ENCODE measurements at regions not wholly inside any gene's neighbourhood (a gene's known extent, or its start where the extent isn't known, plus 50 kb on each side); places are given as distances from the start of the nearest gene placed in this dataset.

- Histone ChIP-seq H3K27ac (ENCODE audit: poor library complexity, severe bottlenecking) (no peak overlapping the region), H3K36me3 (ENCODE audit: low read depth) (no peaks in the 10 kb centered on the region), H3K4me3 (ENCODE audit: severe bottlenecking) (no peak overlapping the region), H3K9me3 (ENCODE audit: severe bottlenecking) (no peaks in the 10 kb centered on the region), H3K4me1 (ENCODE audit: insufficient read depth, poor library complexity, severe bottlenecking) (peaks cover 3% of the 10 kb centered on the region), H3K27me3 (ENCODE audit: insufficient read depth, poor library complexity, severe bottlenecking) (no peaks in the 10 kb centered on the region)
- ATAC-seq (ENCODE audit: low read depth): no peak
- TF ChIP-seq, protein P1, sequence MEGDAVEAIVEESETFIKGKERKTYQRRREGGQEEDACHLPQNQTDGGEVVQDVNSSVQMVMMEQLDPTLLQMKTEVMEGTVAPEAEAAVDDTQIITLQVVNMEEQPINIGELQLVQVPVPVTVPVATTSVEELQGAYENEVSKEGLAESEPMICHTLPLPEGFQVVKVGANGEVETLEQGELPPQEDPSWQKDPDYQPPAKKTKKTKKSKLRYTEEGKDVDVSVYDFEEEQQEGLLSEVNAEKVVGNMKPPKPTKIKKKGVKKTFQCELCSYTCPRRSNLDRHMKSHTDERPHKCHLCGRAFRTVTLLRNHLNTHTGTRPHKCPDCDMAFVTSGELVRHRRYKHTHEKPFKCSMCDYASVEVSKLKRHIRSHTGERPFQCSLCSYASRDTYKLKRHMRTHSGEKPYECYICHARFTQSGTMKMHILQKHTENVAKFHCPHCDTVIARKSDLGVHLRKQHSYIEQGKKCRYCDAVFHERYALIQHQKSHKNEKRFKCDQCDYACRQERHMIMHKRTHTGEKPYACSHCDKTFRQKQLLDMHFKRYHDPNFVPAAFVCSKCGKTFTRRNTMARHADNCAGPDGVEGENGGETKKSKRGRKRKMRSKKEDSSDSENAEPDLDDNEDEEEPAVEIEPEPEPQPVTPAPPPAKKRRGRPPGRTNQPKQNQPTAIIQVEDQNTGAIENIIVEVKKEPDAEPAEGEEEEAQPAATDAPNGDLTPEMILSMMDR (IDR thresholded peaks at IDR 0.05; ENCODE audit: poor library complexity, severe bottlenecking): no peak
- DNase-seq (ENCODE audit: low spot score): no peak
Observed at GRCh38 chr5:67974471-67974870, 241.1 kb upstream of the PIK3R1 start.

DNA sequence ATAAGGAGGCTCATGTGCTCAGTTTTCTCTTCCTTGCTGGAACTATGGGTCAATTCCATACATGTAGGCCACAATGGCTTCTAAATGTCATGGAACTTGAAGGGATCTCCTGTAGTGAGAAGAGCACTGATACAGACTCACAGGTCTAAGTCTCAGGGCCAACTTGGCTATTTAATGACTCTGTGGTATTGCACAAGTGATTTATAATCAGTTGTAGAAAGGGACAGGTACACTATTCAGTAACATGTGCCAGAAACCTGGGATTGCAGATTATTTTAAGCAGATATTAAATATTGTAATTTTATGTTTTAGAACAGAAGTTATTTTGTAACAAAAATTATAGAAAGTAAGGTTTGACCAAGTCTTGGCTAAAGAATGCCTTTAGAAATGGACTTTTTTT lies 241.5 kb upstream of the PIK3R1 start:
- Histone ChIP-seq H3K4me3 (ENCODE audit: severe bottlenecking) (no peak overlapping the region), H3K36me3 (ENCODE audit: low read depth) (no peaks in the 10 kb centered on the region), H3K9me3 (ENCODE audit: severe bottlenecking) (no peaks in the 10 kb centered on the region), H3K27me3 (ENCODE audit: insufficient read depth, poor library complexity, severe bottlenecking) (no peaks in the 10 kb centered on the region), H3K27ac (ENCODE audit: poor library complexity, severe bottlenecking) (no peak overlapping the region), H3K4me1 (ENCODE audit: insufficient read depth, poor library complexity, severe bottlenecking) (peaks cover 3% of the 10 kb centered on the region)
- DNase-seq (ENCODE audit: low spot score): no peak
- ATAC-seq (ENCODE audit: low read depth): no peak
- TF ChIP-seq, protein P1 (IDR thresholded peaks at IDR 0.05; ENCODE audit: poor library complexity, severe bottlenecking): no peak

- H3K4me3 ChIP-seq (ENCODE audit: severe bottlenecking): no peak overlapping the region
- H3K4me1 ChIP-seq (ENCODE audit: insufficient read depth, poor library complexity, severe bottlenecking): peaks cover 3% of the 10 kb centered on the region
- H3K36me3 ChIP-seq (ENCODE audit: low read depth): no peaks in the 10 kb centered on the region
- H3K9me3 ChIP-seq (ENCODE audit: severe bottlenecking): no peaks in the 10 kb centered on the region
- TF ChIP-seq, protein P1 (IDR thresholded peaks at IDR 0.05; ENCODE audit: poor library complexity, severe bottlenecking): no peak
- H3K27me3 ChIP-seq (ENCODE audit: insufficient read depth, poor library complexity, severe bottlenecking): no peaks in the 10 kb centered on the region
- H3K27ac ChIP-seq (ENCODE audit: poor library complexity, severe bottlenecking): no peak overlapping the region
- ATAC-seq (ENCODE audit: low read depth) (no peak), DNase-seq (ENCODE audit: low spot score) (no peak)
Observed at GRCh38 chr5:67971971-67972821, 243.4 kb upstream of the PIK3R1 start.

DNA sequence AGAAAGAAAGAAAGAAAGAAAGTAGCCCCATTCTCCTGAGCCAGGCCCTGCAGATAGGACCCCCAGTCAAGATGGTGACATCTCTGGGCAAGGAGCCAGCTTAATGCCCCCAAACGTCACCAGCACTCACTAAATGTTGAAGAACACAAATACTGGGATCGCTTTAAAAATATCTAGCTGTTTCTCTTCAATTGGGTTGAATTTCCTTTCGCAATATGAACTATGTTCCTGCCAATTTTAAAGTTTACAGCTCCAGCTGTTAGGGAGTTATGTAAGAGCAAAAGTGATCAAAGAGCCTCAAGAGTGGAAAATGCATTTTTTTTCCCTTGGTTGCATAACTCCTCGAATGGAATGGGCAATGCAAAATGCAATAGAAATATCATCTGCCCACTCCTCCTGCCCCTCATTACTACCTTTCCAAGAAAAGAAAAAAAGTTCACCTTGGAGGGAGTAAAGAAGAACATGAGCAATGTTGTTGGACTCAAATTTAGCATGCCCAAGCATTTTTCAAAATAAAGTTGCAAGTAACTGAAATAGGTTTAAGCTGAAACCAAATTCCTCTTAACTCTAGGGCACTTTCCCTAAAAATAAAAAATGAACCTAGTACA lies 244.2 kb upstream of the PIK3R1 start:
- TF ChIP-seq, protein P1 (IDR thresholded peaks at IDR 0.05; ENCODE audit: poor library complexity, severe bottlenecking): no peak
- Histone ChIP-seq H3K4me1 (ENCODE audit: insufficient read depth, poor library complexity, severe bottlenecking) (peaks cover 3% of the 10 kb centered on the region), H3K4me3 (ENCODE audit: severe bottlenecking) (no peak overlapping the region), H3K27ac (ENCODE audit: poor library complexity, severe bottlenecking) (no peak overlapping the region), H3K36me3 (ENCODE audit: low read depth) (no peaks in the 10 kb centered on the region), H3K9me3 (ENCODE audit: severe bottlenecking) (no peaks in the 10 kb centered on the region), H3K27me3 (ENCODE audit: insufficient read depth, poor library complexity, severe bottlenecking) (no peaks in the 10 kb centered on the region)
- DNase-seq (ENCODE audit: low spot score) (no peak), ATAC-seq (ENCODE audit: low read depth) (no peak)

DNA sequence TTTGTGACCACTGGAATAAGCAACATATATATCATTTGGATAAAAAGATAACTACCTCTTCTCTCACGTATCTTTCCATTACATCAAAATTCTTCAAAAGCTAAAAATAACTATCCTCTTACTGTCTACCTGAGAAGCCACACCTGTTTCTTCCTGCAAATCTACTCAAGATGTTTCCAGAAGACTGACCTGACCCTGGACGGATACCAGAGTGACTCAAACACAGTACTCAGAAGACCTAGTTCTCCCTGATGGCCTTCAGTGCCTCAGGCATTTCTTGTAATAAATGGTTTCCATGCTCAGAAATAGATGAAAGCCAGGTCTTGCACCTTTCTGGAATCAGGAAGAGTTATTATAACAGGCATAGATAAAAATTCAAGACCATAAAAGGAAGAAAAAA lies 245.9 kb upstream of the PIK3R1 start:
- TF ChIP-seq, protein P1 (IDR thresholded peaks at IDR 0.05; ENCODE audit: poor library complexity, severe bottlenecking): no peak
- Histone ChIP-seq H3K27ac (ENCODE audit: poor library complexity, severe bottlenecking) (no peak overlapping the region), H3K27me3 (ENCODE audit: insufficient read depth, poor library complexity, severe bottlenecking) (no peaks in the 10 kb centered on the region), H3K4me3 (ENCODE audit: severe bottlenecking) (no peak overlapping the region), H3K9me3 (ENCODE audit: severe bottlenecking) (no peaks in the 10 kb centered on the region), H3K4me1 (ENCODE audit: insufficient read depth, poor library complexity, severe bottlenecking) (peaks cover 5% of the 10 kb centered on the region), H3K36me3 (ENCODE audit: low read depth) (no peaks in the 10 kb centered on the region)
- no peak for DNase-seq (ENCODE audit: low spot score)
- 0 out of 3 replicates have a peak, but pooled peaks have one; percentile 54 for ATAC-seq (ENCODE audit: low read depth)

Data from RWPE2 (cell line).